GM12878 (cell line): ENCODE measurements at regions not wholly inside any gene's neighbourhood (a gene's known extent, or its start where the extent isn't known, plus 50 kb on each side); places are given as distances from the start of the nearest gene placed in this dataset.

ENCODE experiments used
- ATAC-seq: fragments of 200-7000 bp; cut with Tn5 transposase; 3 replicates; pipeline ENCODE4 v1.9.1; 2020; ENCODE audit warnings: mild to moderate bottlenecking, moderate library complexity
- BruUV-seq: library from RNA; stranded (reverse); fragments of 400-500 nt; replicated peaks from 2 replicates; lab custom pipeline; 2021; lab: Mats Ljungman, UMichigan
- CTCF ChIA-PET: fragments of 300-600 bp; sonication (Branson Sonifier 250); formaldehyde crosslinking; extraction: SDS; loops from one replicate; lab custom pipeline; 2021; ENCODE audit warnings: inconsistent platforms; lab: Yijun Ruan, JAX
- POLR2A ChIA-PET: fragments of 350-600 bp; formaldehyde crosslinking; extraction: SDS; loops from one replicate; lab custom pipeline; 2021; ENCODE audit warnings: inconsistent platforms; lab: Charles Lee
- RAD21 ChIA-PET: fragments of 300-600 bp; sonication (Branson Sonifier 250); formaldehyde crosslinking; loops from one replicate; lab custom pipeline; 2023; ENCODE audit warnings: antibody characterized with exemption; ENCODE audit not compliant: unreplicated experiment; lab: Charles Lee
- SMC1A ChIA-PET: fragments of 300-600 bp; sonication (Branson Sonifier 250); formaldehyde crosslinking; loops from one replicate; lab custom pipeline; 2023; ENCODE audit not compliant: unreplicated experiment, uncharacterized antibody; lab: Charles Lee
- DNase-seq: peaks from one replicate; pipeline ENCODE4 v3.0.0-alpha.2; 2011; ENCODE audit warnings: low read depth, low spot score
- FAIRE-seq: peaks from 3 replicates; lab custom pipeline; 2011; peaks lifted over from hg19 to GRCh38; lab: Jason Lieb, UNC
- H2AFZ ChIP-seq: 2 replicates; pipeline ENCODE4 v1.6.0; 2011; ENCODE audit warnings: low read depth, low read length, control low read depth; ENCODE audit not compliant: control insufficient read depth
- H3K27ac ChIP-seq: 2 replicates; pipeline ENCODE4 v1.5.1; 2011; ENCODE audit warnings: control low read depth; ENCODE audit not compliant: control insufficient read depth, insufficient read depth
- H3K27me3 ChIP-seq, 2 experiments: replicated peaks in 1 of 2; 2 replicates each; pipeline versions ENCODE4 v1.6.0 to v1.6.1; 2011; ENCODE audit warnings: low read length in 1 of 2; ENCODE audit not compliant: control insufficient read depth in 2 of 2, insufficient read depth in 2 of 2
- H3K36me3 ChIP-seq, 2 experiments: 2 replicates each; pipeline ENCODE4 v1.5.1; 2011; ENCODE audit warnings: low read length in 1 of 2; ENCODE audit not compliant: control insufficient read depth in 2 of 2, insufficient read depth in 2 of 2
- H3K4me1 ChIP-seq: 2 replicates; pipeline ENCODE4 v1.6.1; 2011; ENCODE audit warnings: mild to moderate bottlenecking, low read length, moderate library complexity, mixed read lengths; ENCODE audit not compliant: control insufficient read depth, insufficient read depth
- H3K4me2 ChIP-seq: 2 replicates; pipeline ENCODE4 v1.6.0; 2011; ENCODE audit warnings: control low read depth; ENCODE audit not compliant: control insufficient read depth, insufficient read depth
- H3K4me3 ChIP-seq: fragments of 200-600 bp; sonication (generic); 2 replicates; pipeline ENCODE4 v1.5.1; 2016
- H3K79me2 ChIP-seq: 2 replicates; pipeline ENCODE4 v1.6.0; 2011; ENCODE audit warnings: low read length; ENCODE audit not compliant: control insufficient read depth, insufficient read depth
- H3K9ac ChIP-seq: 2 replicates; pipeline ENCODE4 v1.8.0; 2011; ENCODE audit warnings: low read length, control low read depth, mixed read lengths; ENCODE audit not compliant: control insufficient read depth, insufficient read depth
- H3K9me3 ChIP-seq: replicated peaks from 3 replicates; pipeline ENCODE4 v1.5.1; 2011; ENCODE audit warnings: mild to moderate bottlenecking, low read length; ENCODE audit not compliant: control insufficient read depth, insufficient read depth
- H4K20me1 ChIP-seq: 2 replicates; pipeline ENCODE4 v1.6.0; 2011; ENCODE audit not compliant: control insufficient read depth, insufficient read depth
- CHD4 ChIP-seq: fragments of 200-600 bp; sonication (generic); IDR thresholded peaks from 2 replicates; pipeline ENCODE4 v1.6.1; 2016; ENCODE audit warnings: mild to moderate bottlenecking
- HDGF ChIP-seq: fragments of 450-650 bp; IDR thresholded peaks from 2 replicates; pipeline ENCODE4 v1.6.1; 2016; ENCODE audit warnings: antibody characterized with exemption
- POLR2AphosphoS5 ChIP-seq: IDR thresholded peaks from 2 replicates; pipeline ENCODE4 v1.6.1; 2011; ENCODE audit warnings: mild to moderate bottlenecking, low read length, inconsistent platforms
- RAD51 ChIP-seq: fragments of 450-650 bp; IDR thresholded peaks from 2 replicates; pipeline ENCODE4 v1.6.1; 2016; ENCODE audit warnings: moderate library complexity, mild to moderate bottlenecking, inconsistent platforms
- SMAD1 ChIP-seq: fragments of 450-650 bp; IDR thresholded peaks from 2 replicates; pipeline ENCODE4 v1.6.1; 2018; ENCODE audit warnings: mild to moderate bottlenecking, low read depth; ENCODE audit not compliant: partially characterized antibody
- STAT3 ChIP-seq: IDR thresholded peaks from 2 replicates; pipeline ENCODE4 v1.6.1; 2011; ENCODE audit warnings: low read depth, low read length, improper control_type of control experiment
- WGBS: methylation state at CpG from one replicate; pipeline ENCODE4 v1.1.6; 2016; ENCODE audit warnings: low lambda C conversion rate; ENCODE audit not compliant: insufficient replicate concordance, insufficient coverage; ENCODE audit errors: missing lambda C conversion rate; 5-methylcytosine and 5-hydroxymethylcytosine counted together
- in situ Hi-C: fragments of 300-500 bp; cut with MboI; formaldehyde crosslinking; loops from 9 replicates; pipeline ENCODE4 v1.14.3; 2018; ENCODE audit warnings: mixed read lengths
- intact Hi-C: fragments of 100-400 bp; cut with micrococcal nuclease; formaldehyde crosslinking; loops from one replicate; pipeline ENCODE4 v1.14.2; 2022; ENCODE audit not compliant: unreplicated experiment
- TF ChIP-seq, protein P1 (sequence below): fragments of 450-650 bp; IDR thresholded peaks from 2 replicates; pipeline ENCODE4 v1.6.1; 2018; ENCODE audit warnings: mild to moderate bottlenecking, low read depth, moderate library complexity; ENCODE audit not compliant: partially characterized antibody
- TF ChIP-seq, protein P2 (sequence below): fragments of 450-650 bp; IDR thresholded peaks from 2 replicates; pipeline ENCODE4 v1.6.1; 2017; ENCODE audit warnings: mild to moderate bottlenecking
- TF ChIP-seq, protein P3 (sequence below): fragments of 450-650 bp; IDR thresholded peaks from 2 replicates; pipeline ENCODE4 v1.6.1; 2014; ENCODE audit warnings: mild to moderate bottlenecking
- TF ChIP-seq, protein P4 (sequence below): fragments of 450-650 bp; formaldehyde crosslinking; IDR thresholded peaks from 2 replicates; pipeline ENCODE4 v1.5.0; 2022; ENCODE audit warnings: mild to moderate bottlenecking, missing genetic modification characterization

DNA sequence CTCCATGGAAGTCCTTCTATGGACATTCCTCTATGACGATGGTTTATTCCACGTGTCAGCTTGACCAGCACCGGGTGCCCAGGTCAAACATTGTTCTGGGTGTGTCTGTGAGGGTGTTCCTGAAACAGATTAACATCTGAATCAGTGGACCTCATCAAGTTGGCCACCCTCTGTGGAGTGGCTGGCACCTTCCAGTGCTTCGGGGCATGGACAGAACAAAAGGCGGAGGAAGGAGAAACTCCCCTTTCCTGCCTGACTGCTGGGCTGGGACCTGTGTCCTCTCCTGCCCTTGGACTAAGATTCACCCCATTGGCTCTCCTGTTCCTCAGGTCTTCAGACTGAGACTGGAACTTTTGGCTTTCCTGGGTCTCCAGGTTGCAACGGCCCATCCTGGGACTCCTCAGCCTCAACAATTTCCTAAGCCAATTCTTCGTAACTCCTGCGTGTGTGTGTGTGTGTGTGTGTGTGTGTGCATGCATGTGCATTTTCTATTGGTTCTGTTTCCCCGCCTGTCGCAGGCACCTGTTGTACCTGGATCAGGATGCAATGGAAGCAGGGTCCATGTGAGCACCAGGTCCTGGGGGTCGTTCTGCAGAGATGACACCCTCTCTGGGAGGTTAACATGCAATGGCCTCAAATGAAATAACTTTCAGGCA, 357.2 kb upstream of the SALL3 start:
- no peaks in the 10 kb centered on the region for H3K79me2 ChIP-seq
- H3K9ac ChIP-seq: no peak overlapping the region
- intact Hi-C loops: no loop called here
- H3K27me3 ChIP-seq: no peaks in the 10 kb centered on the region
- H3K4me2 ChIP-seq: no peak overlapping the region
- H2AFZ ChIP-seq: no peak overlapping the region
- WGBS: 37% methylated on average over 11 of the region's 11 CpGs
- ChIA-PET SMC1A (no interaction called here), RAD21 (no interaction called here), CTCF (no interaction called here), POLR2A (no interaction called here)
- ATAC-seq: no peak
- no peaks in the 10 kb centered on the region for H4K20me1 ChIP-seq
- no peaks in the 10 kb centered on the region; the same call in 2 of the 3 replicates for H3K9me3 ChIP-seq
- no peaks in the 10 kb centered on the region for H3K36me3 ChIP-seq
- BruUV-seq: no TSS peak
- no peak for DNase-seq
- H3K27ac ChIP-seq: no peak overlapping the region
- no peaks in the 10 kb centered on the region for H3K4me1 ChIP-seq
- in situ Hi-C loops: no loop called here
- H3K4me3 ChIP-seq: no peak overlapping the region
- no peak for FAIRE-seq
- TF ChIP-seq SMAD1: no peak
- no peak for TF ChIP-seq HDGF
- TF ChIP-seq, protein P1, sequence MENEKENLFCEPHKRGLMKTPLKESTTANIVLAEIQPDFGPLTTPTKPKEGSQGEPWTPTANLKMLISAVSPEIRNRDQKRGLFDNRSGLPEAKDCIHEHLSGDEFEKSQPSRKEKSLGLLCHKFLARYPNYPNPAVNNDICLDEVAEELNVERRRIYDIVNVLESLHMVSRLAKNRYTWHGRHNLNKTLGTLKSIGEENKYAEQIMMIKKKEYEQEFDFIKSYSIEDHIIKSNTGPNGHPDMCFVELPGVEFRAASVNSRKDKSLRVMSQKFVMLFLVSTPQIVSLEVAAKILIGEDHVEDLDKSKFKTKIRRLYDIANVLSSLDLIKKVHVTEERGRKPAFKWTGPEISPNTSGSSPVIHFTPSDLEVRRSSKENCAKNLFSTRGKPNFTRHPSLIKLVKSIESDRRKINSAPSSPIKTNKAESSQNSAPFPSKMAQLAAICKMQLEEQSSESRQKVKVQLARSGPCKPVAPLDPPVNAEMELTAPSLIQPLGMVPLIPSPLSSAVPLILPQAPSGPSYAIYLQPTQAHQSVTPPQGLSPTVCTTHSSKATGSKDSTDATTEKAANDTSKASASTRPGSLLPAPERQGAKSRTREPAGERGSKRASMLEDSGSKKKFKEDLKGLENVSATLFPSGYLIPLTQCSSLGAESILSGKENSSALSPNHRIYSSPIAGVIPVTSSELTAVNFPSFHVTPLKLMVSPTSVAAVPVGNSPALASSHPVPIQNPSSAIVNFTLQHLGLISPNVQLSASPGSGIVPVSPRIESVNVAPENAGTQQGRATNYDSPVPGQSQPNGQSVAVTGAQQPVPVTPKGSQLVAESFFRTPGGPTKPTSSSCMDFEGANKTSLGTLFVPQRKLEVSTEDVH: no peak
- no peak for TF ChIP-seq RAD51
- no peak for TF ChIP-seq POLR2AphosphoS5
- TF ChIP-seq, protein P2, sequence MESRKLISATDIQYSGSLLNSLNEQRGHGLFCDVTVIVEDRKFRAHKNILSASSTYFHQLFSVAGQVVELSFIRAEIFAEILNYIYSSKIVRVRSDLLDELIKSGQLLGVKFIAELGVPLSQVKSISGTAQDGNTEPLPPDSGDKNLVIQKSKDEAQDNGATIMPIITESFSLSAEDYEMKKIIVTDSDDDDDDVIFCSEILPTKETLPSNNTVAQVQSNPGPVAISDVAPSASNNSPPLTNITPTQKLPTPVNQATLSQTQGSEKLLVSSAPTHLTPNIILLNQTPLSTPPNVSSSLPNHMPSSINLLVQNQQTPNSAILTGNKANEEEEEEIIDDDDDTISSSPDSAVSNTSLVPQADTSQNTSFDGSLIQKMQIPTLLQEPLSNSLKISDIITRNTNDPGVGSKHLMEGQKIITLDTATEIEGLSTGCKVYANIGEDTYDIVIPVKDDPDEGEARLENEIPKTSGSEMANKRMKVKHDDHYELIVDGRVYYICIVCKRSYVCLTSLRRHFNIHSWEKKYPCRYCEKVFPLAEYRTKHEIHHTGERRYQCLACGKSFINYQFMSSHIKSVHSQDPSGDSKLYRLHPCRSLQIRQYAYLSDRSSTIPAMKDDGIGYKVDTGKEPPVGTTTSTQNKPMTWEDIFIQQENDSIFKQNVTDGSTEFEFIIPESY: no peak
- no peak for TF ChIP-seq STAT3
- TF ChIP-seq, protein P3, sequence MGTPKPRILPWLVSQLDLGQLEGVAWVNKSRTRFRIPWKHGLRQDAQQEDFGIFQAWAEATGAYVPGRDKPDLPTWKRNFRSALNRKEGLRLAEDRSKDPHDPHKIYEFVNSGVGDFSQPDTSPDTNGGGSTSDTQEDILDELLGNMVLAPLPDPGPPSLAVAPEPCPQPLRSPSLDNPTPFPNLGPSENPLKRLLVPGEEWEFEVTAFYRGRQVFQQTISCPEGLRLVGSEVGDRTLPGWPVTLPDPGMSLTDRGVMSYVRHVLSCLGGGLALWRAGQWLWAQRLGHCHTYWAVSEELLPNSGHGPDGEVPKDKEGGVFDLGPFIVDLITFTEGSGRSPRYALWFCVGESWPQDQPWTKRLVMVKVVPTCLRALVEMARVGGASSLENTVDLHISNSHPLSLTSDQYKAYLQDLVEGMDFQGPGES: no peak
- TF ChIP-seq, protein P4, sequence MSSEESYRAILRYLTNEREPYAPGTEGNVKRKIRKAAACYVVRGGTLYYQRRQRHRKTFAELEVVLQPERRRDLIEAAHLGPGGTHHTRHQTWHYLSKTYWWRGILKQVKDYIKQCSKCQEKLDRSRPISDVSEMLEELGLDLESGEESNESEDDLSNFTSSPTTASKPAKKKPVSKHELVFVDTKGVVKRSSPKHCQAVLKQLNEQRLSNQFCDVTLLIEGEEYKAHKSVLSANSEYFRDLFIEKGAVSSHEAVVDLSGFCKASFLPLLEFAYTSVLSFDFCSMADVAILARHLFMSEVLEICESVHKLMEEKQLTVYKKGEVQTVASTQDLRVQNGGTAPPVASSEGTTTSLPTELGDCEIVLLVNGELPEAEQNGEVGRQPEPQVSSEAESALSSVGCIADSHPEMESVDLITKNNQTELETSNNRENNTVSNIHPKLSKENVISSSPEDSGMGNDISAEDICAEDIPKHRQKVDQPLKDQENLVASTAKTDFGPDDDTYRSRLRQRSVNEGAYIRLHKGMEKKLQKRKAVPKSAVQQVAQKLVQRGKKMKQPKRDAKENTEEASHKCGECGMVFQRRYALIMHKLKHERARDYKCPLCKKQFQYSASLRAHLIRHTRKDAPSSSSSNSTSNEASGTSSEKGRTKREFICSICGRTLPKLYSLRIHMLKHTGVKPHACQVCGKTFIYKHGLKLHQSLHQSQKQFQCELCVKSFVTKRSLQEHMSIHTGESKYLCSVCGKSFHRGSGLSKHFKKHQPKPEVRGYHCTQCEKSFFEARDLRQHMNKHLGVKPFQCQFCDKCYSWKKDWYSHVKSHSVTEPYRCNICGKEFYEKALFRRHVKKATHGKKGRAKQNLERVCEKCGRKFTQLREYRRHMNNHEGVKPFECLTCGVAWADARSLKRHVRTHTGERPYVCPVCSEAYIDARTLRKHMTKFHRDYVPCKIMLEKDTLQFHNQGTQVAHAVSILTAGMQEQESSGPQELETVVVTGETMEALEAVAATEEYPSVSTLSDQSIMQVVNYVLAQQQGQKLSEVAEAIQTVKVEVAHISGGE (CRISPR knock-in tag): no peak
- no peak for TF ChIP-seq CHD4
